GM12891 (cell line): ENCODE measurements at regions not wholly inside any gene's neighbourhood (a gene's known extent, or its start where the extent isn't known, plus 50 kb on each side); places are given as distances from the start of the nearest gene placed in this dataset.

ENCODE experiments used
- DNase-seq: peaks from one replicate; pipeline ENCODE4 v3.0.0; 2011; ENCODE audit warnings: low spot score; ENCODE audit not compliant: insufficient read length
- FAIRE-seq: peaks from 2 replicates; lab custom pipeline; 2011; peaks lifted over from hg19 to GRCh38; lab: Jason Lieb, UNC
- PAX5 ChIP-seq: IDR thresholded peaks from 2 replicates; pipeline ENCODE4 v1.6.1; 2011; ENCODE audit warnings: low read length, moderate library complexity, mild to moderate bottlenecking; ENCODE audit not compliant: insufficient read depth, severe bottlenecking
- POLR2A ChIP-seq: IDR thresholded peaks from 2 replicates; pipeline ENCODE4 v1.6.1; 2011; ENCODE audit warnings: low read depth, low read length, control low read depth
- POLR2AphosphoS5 ChIP-seq: IDR thresholded peaks from 2 replicates; pipeline ENCODE4 v1.6.1; 2011; ENCODE audit warnings: low read depth, low read length, control low read depth
- POU2F2 ChIP-seq: IDR thresholded peaks from 2 replicates; pipeline ENCODE4 v1.6.1; 2011; ENCODE audit warnings: low read depth, mild to moderate bottlenecking, control low read depth, low read length, moderate library complexity
- SPI1 ChIP-seq: IDR thresholded peaks from 2 replicates; pipeline ENCODE4 v1.6.1; 2011; ENCODE audit warnings: low read depth, low read length, control low read depth
- TAF1 ChIP-seq: IDR thresholded peaks from 2 replicates; pipeline ENCODE4 v1.6.1; 2011; ENCODE audit warnings: low read depth, low read length, control low read depth

DNA sequence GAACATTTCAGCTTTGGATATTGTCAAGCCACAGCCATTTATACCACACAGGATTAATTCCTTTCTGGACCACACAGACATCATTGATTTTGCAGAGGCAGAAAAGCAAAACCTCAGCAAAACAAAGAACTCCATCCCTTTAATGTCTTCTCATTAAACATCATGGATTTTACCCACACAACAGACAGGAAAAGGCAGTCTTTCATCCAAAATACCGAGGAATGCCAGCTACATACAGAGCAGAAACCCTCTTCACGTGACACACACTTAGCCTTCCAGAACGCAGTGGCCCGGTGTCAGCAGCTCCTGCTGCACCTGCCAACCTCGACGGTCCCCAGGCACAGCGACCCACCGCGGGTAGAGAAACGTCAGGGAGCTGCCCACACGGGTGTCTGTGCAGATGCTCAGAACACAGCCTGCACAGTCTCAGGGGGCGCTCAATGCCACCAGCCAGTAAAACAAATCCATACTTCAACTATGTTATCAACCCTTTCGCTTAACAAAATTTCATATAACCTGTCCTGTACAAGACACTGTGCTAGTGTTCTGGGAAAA lies 304.5 kb downstream of the EIPR1 start:
- DNase-seq, result no peak
- TF ChIP-seq PAX5 (no peak), TAF1 (no peak), SPI1 (no peak), POU2F2 (no peak), POLR2A (no peak), POLR2AphosphoS5 (no peak)
- FAIRE-seq, result no peak

- DNase-seq (no peak), FAIRE-seq (no peak)
- TF ChIP-seq SPI1 (no peak), TAF1 (no peak), POU2F2 (no peak), POLR2A (no peak), PAX5 (no peak), POLR2AphosphoS5 (no peak)
These were observed 305.8 kb downstream of the EIPR1 start for GRCh38 chr2:3071685-3072263.

GRCh38 chr2:3066831-3067230 lies 310.8 kb downstream of the EIPR1 start:
- FAIRE-seq (no peak), DNase-seq (no peak)
- TF ChIP-seq PAX5 (no peak), SPI1 (no peak), TAF1 (no peak), POLR2A (no peak), POU2F2 (no peak)

GRCh38 chr2:3065928-3066327 lies 311.7 kb downstream of the EIPR1 start:
- DNase-seq (no peak), FAIRE-seq (no peak)
- no peak for TF ChIP-seq POLR2AphosphoS5

DNA sequence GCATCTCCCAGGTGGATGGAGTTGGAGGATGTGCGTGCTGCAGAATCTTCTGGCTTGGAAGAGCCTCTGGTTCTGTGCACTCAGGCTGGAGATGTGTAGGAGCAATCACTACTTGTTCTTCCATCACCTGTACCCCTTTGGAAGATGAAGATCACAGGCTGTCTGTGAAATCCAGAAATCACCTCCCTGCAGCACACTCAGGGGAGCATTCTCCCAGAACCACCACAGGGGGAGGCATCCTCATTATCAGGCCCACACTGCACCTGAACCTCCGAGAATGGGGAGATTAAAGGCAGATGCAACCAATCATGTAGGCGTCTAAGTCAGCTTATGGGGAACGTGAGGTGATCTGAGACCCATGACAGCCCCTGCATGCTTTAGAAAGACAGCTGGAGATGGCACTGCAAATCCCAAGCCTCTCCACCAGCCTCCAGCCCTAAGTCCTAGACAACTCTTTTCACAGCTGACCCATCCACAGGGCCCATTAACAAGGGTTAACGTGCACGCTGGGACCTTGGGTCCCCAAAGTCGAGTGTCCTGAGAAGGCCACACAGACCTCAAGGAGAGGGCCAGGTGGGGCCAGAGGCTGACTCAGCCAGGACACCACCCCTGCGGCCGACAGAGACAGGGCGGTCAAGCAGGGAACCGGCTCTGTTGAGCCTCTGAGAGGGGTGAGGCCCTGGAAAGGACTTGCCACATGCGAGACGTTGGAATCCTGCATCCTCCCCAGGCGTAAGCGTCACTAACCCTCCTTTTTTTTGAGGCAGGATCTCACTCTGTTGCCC lies 314.9 kb downstream of the EIPR1 start:
- FAIRE-seq, result no peak

DNA sequence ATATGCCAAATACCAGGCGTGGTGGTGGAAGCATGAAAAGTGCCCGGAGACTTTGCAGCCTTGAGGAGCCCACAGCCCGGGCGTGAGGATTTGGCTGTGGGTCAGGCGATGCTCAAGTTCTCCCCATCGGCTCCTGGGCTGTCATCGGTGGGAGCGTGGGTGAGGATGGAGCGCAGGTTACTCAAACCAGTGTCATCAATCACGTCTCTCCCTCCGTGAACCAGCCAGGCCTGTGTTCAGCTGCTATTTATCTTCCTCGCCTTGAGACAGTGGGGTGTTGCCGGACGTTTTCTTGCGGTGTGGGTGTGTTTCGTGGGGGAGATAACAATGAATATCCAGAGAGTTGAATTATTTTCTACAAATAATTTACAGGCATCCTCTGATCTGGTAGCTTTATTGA lies 317.6 kb downstream of the EIPR1 start:
- FAIRE-seq (no peak), DNase-seq (no peak)
- TF ChIP-seq POU2F2 (no peak), PAX5 (no peak), POLR2AphosphoS5 (no peak), POLR2A (no peak), SPI1 (no peak), TAF1 (no peak)

More for the DNA sequence above, 314.9 kb downstream of the EIPR1 start:
- no peak for DNase-seq
- no peak for TF ChIP-seq TAF1
- no peak for TF ChIP-seq PAX5
- TF ChIP-seq POU2F2, result no peak
- no peak for TF ChIP-seq POLR2A
- TF ChIP-seq POLR2AphosphoS5, result no peak
- no peak for TF ChIP-seq SPI1

GRCh38 chr2:3059141-3059925 lies 318.3 kb downstream of the EIPR1 start:
- TF ChIP-seq POLR2AphosphoS5 (no peak), SPI1 (no peak), TAF1 (no peak), PAX5 (no peak), POU2F2 (no peak), POLR2A (no peak)
- DNase-seq (no peak), FAIRE-seq (no peak)

DNA sequence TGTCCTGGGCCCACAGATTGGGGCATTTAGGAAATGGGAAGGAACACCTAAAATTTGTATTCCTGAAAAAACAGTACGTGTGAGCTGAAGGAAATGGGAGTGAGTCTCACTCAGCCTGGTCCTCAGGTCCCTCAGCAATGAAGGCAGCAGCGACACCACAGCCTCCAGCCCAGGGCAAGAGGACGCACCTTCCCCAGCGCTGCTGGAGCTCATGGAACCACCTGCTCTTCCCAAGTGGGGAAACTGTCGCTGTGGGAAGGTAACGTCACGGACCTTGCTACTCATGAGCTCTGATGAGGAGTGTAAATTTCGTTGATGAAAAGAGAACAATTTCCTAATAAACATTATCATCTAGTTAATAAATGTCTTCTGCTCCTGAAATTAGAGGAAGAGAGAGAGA lies 323.6 kb downstream of the EIPR1 start:
- DNase-seq (no peak), FAIRE-seq (no peak)
- no peak for TF ChIP-seq POLR2AphosphoS5
- no peak for TF ChIP-seq POU2F2
- TF ChIP-seq PAX5, result no peak
- no peak for TF ChIP-seq POLR2A
- no peak for TF ChIP-seq SPI1
- no peak for TF ChIP-seq TAF1

GRCh38 chr2:3051266-3051665 lies 326.4 kb downstream of the EIPR1 start:
- no peak for DNase-seq
- TF ChIP-seq TAF1 (no peak), POU2F2 (no peak), PAX5 (no peak), POLR2AphosphoS5 (no peak), SPI1 (no peak), POLR2A (no peak)
- FAIRE-seq, result no peak
